OCI-LY3 (cell line): ENCODE measurements at regions not wholly inside any gene's neighbourhood (a gene's known extent, or its start where the extent isn't known, plus 50 kb on each side); places are given as distances from the start of the nearest gene placed in this dataset.

Experiments used
- EZH2phosphoT487 ChIP-seq: fragments of 200-600 bp; shearing (Covaris generic); IDR thresholded peaks from 2 replicates; pipeline ENCODE4 v1.6.1; 2018; ENCODE audit warnings: antibody characterized with exemption, mixed run types, low read depth
- TF ChIP-seq, protein P1 (sequence below): fragments of 200-600, 300-600 bp; sonication (generic); IDR thresholded peaks from 2 replicates; pipeline ENCODE4 v1.5.1; 2014; ENCODE audit warnings: antibody characterized with exemption, low read length, low read depth

DNA sequence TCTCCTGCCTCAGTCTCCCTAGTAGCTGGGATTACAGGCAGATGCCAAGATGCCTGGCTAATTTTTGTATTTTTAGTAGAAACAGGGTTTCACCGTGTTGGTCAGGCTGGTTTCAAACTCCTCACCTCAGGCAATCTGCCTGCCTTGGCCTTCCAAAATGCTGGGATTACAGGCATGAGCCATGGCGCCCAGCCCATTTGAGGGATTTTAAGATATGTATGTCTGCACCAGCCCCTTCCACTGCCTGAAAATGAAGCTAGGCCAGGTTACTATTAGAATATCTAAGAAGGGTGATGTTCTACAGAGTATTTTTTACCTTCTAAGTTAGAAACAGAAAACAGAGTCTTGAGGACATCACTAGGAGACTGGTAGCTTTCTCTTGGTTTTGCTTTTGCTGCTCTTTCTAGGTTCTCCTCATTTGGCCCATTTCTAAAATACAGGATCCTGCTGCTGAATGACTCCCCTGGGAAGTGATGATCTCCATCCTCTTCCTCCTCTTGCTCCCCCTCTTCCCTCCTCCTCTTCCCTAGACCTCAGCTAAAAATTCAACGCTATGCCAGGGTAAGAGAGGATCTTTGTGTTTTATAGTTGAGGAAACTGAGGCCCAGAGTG, 118.5 kb downstream of the MYCN start:
- TF ChIP-seq, protein P1, sequence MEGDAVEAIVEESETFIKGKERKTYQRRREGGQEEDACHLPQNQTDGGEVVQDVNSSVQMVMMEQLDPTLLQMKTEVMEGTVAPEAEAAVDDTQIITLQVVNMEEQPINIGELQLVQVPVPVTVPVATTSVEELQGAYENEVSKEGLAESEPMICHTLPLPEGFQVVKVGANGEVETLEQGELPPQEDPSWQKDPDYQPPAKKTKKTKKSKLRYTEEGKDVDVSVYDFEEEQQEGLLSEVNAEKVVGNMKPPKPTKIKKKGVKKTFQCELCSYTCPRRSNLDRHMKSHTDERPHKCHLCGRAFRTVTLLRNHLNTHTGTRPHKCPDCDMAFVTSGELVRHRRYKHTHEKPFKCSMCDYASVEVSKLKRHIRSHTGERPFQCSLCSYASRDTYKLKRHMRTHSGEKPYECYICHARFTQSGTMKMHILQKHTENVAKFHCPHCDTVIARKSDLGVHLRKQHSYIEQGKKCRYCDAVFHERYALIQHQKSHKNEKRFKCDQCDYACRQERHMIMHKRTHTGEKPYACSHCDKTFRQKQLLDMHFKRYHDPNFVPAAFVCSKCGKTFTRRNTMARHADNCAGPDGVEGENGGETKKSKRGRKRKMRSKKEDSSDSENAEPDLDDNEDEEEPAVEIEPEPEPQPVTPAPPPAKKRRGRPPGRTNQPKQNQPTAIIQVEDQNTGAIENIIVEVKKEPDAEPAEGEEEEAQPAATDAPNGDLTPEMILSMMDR: no peak
- no peak for TF ChIP-seq EZH2phosphoT487
